Choroid plexus epithelial cell (primary cell): ENCODE measurements at regions not wholly inside any gene's neighbourhood (a gene's known extent, or its start where the extent isn't known, plus 50 kb on each side); places are given as distances from the start of the nearest gene placed in this dataset.
A peak's percentile ranks its signal among the peaks of the same experiment; 100 is the strongest.

Experiments
- DNase-seq: peaks from one replicate; pipeline ENCODE4 v3.0.0-alpha.2; 2010; ENCODE audit warnings: low read depth
- H3K4me3 ChIP-seq: 2 replicates; pipeline ENCODE4 v1.5.1; 2011; ENCODE audit warnings: low read depth, mild to moderate bottlenecking, control low read depth, low read length, moderate library complexity
- CTCF ChIP-seq: conservative IDR thresholded peaks from 2 replicates; pipeline ENCODE4 v1.5.1; 2011; ENCODE audit warnings: low read depth, mild to moderate bottlenecking, control low read depth, inconsistent platforms, low read length, moderate library complexity

- H3K4me3 ChIP-seq: no peak overlapping the region
- DNase-seq: peak; percentile 57
- no peak for TF ChIP-seq CTCF
Observed at GRCh38 chr18:45167631-45168280, 447.5 kb upstream of the SLC14A2 start.

GRCh38 chr18:45168866-45169600, 446.2 kb upstream of the SLC14A2 start:
- no peak for TF ChIP-seq CTCF
- H3K4me3 ChIP-seq: no peak overlapping the region
- DNase-seq: peak; percentile 62

GRCh38 chr18:45169610-45170009, 445.7 kb upstream of the SLC14A2 start:
- peak; percentile 20 for TF ChIP-seq CTCF
- DNase-seq: peak; percentile 87

GRCh38 chr18:45171679-45172191, 443.5 kb upstream of the SLC14A2 start:
- DNase-seq: no peak
- no peak overlapping the region for H3K4me3 ChIP-seq
- TF ChIP-seq CTCF: no peak

More at GRCh38 chr18:45169610-45170009, 445.7 kb upstream of the SLC14A2 start:
- no peak overlapping the region for H3K4me3 ChIP-seq

GRCh38 chr18:45173327-45173726, 441.9 kb upstream of the SLC14A2 start:
- DNase-seq: no peak
- TF ChIP-seq CTCF: no peak
- H3K4me3 ChIP-seq: no peak overlapping the region

GRCh38 chr18:45173799-45174519, 441.3 kb upstream of the SLC14A2 start:
- no peak overlapping the region for H3K4me3 ChIP-seq
- no peak for DNase-seq
- TF ChIP-seq CTCF: no peak
